Fibroblast of lung (primary cell): ENCODE measurements at regions not wholly inside any gene's neighbourhood (a gene's known extent, or its start where the extent isn't known, plus 50 kb on each side); places are given as distances from the start of the nearest gene placed in this dataset.
"Not testable (repeated sequence)": the region's sequence is repeated elsewhere in the genome, so short reads cannot be mapped to it uniquely, and the experiment has no call there.

ENCODE experiments used
- CTCF ChIP-seq, 2 donors: IDR thresholded peaks in 1 of 2; conservative IDR thresholded peaks in 1 of 2; 1 replicate in 1 of 2; 2 replicates in 1 of 2; pipeline ENCODE4 v1.5.1; 2011 to 2012; ENCODE audit warnings: low read length in 2 of 2, control low read depth in 1 of 2, inconsistent platforms in 1 of 2, low read depth in 1 of 2, mild to moderate bottlenecking in 1 of 2
- EZH2 ChIP-seq: IDR thresholded peaks from 2 replicates; pipeline ENCODE4 v1.5.1; 2012; ENCODE audit warnings: low read length, control low read depth, mild to moderate bottlenecking; ENCODE audit errors: missing control alignments

DNA sequence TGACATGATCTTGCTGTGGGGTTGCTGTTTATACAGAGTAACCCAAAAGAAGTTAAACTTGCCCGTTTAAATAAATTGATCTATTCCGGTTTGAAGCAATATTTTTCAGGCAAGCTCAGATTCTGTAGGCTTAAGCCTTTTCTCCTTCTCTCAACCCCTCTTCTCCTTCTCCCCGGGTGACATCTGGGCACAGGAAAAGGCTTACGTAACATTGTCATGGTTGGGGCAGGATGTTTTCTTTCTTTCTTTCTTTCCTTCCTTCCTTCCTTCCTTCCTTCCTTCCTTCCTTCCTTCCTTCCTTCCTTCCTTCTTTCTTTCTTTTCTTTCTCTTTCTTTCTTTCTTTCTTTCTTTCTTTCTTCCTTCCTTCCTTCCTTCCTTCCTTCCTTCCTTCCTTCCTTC, 315.5 kb upstream of the SPRED2 start:
- TF ChIP-seq EZH2; CTCF (conservative IDR thresholded peaks at IDR 0.05 in 1 of 2, IDR thresholded peaks at IDR 0.05 in 1 of 2; ENCODE audit: low read depth in 1 of 2, low read length in 2 of 2): not testable (repeated sequence)
